HCT116 (cell line): ENCODE measurements at regions not wholly inside any gene's neighbourhood (a gene's known extent, or its start where the extent isn't known, plus 50 kb on each side); places are given as distances from the start of the nearest gene placed in this dataset.

Source experiments
- ATAC-seq: fragments of 200-7000 bp; cut with Tn5 transposase; 2 replicates; pipeline ENCODE4 v1.9.1; 2020; ENCODE audit warnings: mild to moderate bottlenecking, moderate library complexity
- BruUV-seq: library from RNA; stranded (reverse); fragments of 400-500 nt; replicated peaks from 2 replicates; lab custom pipeline; 2021; lab: Mats Ljungman, UMichigan
- CTCF ChIA-PET: fragments of 300-600 bp; sonication (Branson Sonifier 250); formaldehyde crosslinking; loops from one replicate; lab custom pipeline; 2021; ENCODE audit warnings: antibody characterized with exemption; lab: Charles Lee
- POLR2A ChIA-PET: fragments of 300-600, 350-600 bp; sonication (Branson Sonifier 250); formaldehyde crosslinking; loops from one replicate; lab custom pipeline; 2021; ENCODE audit warnings: antibody characterized with exemption; lab: Charles Lee
- RAD21 ChIA-PET, 2 experiments: fragments of 300-600 bp; sonication (Branson Sonifier 250); formaldehyde crosslinking; loops; one replicate each; lab custom pipeline; 2023; ENCODE audit warnings: low total read pairs in 2 of 2; ENCODE audit not compliant: uncharacterized antibody in 2 of 2, unreplicated experiment in 2 of 2, low non-redundant PET in 1 of 2; lab: Charles Lee
- DNase-seq: peaks from one replicate; pipeline ENCODE4 v3.0.0-alpha.2; 2010; ENCODE audit warnings: low read depth, low spot score
- H2AFZ ChIP-seq: fragments of 200-600 bp; shearing (Covaris generic), sonication (generic); 2 replicates; pipeline ENCODE4 v1.6.1; 2017; ENCODE audit warnings: low read depth, mixed run types, mixed read lengths, antibody characterized with exemption, low read length; ENCODE audit not compliant: poor library complexity, severe bottlenecking
- H3K27ac ChIP-seq: 2 replicates; pipeline ENCODE4 v1.5.1; 2012; ENCODE audit warnings: low read depth, low read length
- H3K27me3 ChIP-seq: fragments of 200-600 bp; sonication (generic); 2 replicates; pipeline ENCODE4 v1.6.1; 2016; ENCODE audit warnings: mixed run types, low read length, mixed read lengths; ENCODE audit not compliant: insufficient read depth
- H3K36me3 ChIP-seq, 2 experiments: fragments of 200-500 bp in 1 of 2; fragments of 200-600 bp in 1 of 2; sonication (Bioruptor generic) in 1 of 2; sonication (generic) in 1 of 2; 2 replicates each; pipeline versions ENCODE4 v1.5.1 to v1.6.1; 2014 to 2016; ENCODE audit warnings: low read length in 2 of 2, inconsistent platforms in 1 of 2, mixed read lengths in 1 of 2, mixed run types in 1 of 2; ENCODE audit not compliant: insufficient read depth in 2 of 2, control insufficient read depth in 1 of 2
- H3K4me1 ChIP-seq, 2 experiments: fragments of 200-600 bp in 1 of 2; sonication (generic) in 1 of 2; 2 replicates each; pipeline versions ENCODE4 v1.5.1 to v1.6.1; 2012 to 2017; ENCODE audit warnings: low read length in 2 of 2, inconsistent platforms in 1 of 2, mild to moderate bottlenecking in 1 of 2, mixed read lengths in 1 of 2, mixed run types in 1 of 2, moderate library complexity in 1 of 2; ENCODE audit not compliant: insufficient read depth in 2 of 2, control insufficient read depth in 1 of 2
- H3K4me2 ChIP-seq: fragments of 200-600 bp; sonication (generic); 2 replicates; pipeline ENCODE4 v1.6.1; 2017; ENCODE audit warnings: mixed run types, low read length, mixed read lengths
- H3K4me3 ChIP-seq, 2 experiments: fragments of 200-600 bp in 1 of 2; sonication (generic) in 1 of 2; replicated peaks in 1 of 2; 2 replicates each; pipeline ENCODE4 v1.5.1; 2011 to 2016; ENCODE audit warnings: low read length in 2 of 2, control low read depth in 1 of 2, low read depth in 1 of 2, mild to moderate bottlenecking in 1 of 2, mixed read lengths in 1 of 2, mixed run types in 1 of 2
- H3K79me2 ChIP-seq: fragments of 200-600 bp; sonication (generic); 2 replicates; pipeline ENCODE4 v1.6.1; 2017; ENCODE audit warnings: mild to moderate bottlenecking, mixed run types, low read length, moderate library complexity, mixed read lengths; ENCODE audit not compliant: insufficient read depth
- H3K9ac ChIP-seq: fragments of 200-600 bp; sonication (generic); 2 replicates; pipeline ENCODE4 v1.6.1; 2016; ENCODE audit warnings: low read length, mixed read lengths
- H3K9me2 ChIP-seq: fragments of 200-600 bp; sonication (generic), shearing (Covaris generic); 2 replicates; pipeline ENCODE4 v1.6.1; 2017; ENCODE audit warnings: mixed run types, mild to moderate bottlenecking, moderate library complexity; ENCODE audit not compliant: insufficient read depth
- H3K9me3 ChIP-seq, 2 experiments: fragments of 200-500 bp in 1 of 2; fragments of 200-600 bp in 1 of 2; sonication (Bioruptor generic) in 1 of 2; sonication (generic) in 1 of 2; 2 replicates each; pipeline ENCODE4 v1.6.1; 2014 to 2017; ENCODE audit warnings: low read length in 2 of 2, mixed read lengths in 2 of 2, inconsistent platforms in 1 of 2, low read depth in 1 of 2, mild to moderate bottlenecking in 1 of 2, mixed run types in 1 of 2, moderate library complexity in 1 of 2; ENCODE audit not compliant: control insufficient read depth in 1 of 2, insufficient read depth in 1 of 2
- H4K20me1 ChIP-seq: fragments of 200-600 bp; sonication (generic), shearing (Covaris generic); 2 replicates; pipeline ENCODE4 v1.6.1; 2017; ENCODE audit warnings: mixed run types, mild to moderate bottlenecking, moderate library complexity; ENCODE audit not compliant: insufficient read depth
- ATF3 ChIP-seq: IDR thresholded peaks from 2 replicates; pipeline ENCODE4 v1.6.1; 2012
- CBX3 ChIP-seq: IDR thresholded peaks from 2 replicates; pipeline ENCODE4 v1.6.1; 2012; ENCODE audit warnings: low read depth
- CTCF ChIP-seq, 3 experiments: fragments of 200-600 bp in 1 of 3; sonication (generic) in 1 of 3; IDR thresholded peaks in 2 of 3; conservative IDR thresholded peaks in 1 of 3; 2 replicates each; pipeline ENCODE4 v1.5.1; 2012 to 2017; ENCODE audit warnings: low read depth in 2 of 3, low read length in 2 of 3, antibody characterized with exemption in 1 of 3, borderline replicate concordance in 1 of 3, control low read depth in 1 of 3, mild to moderate bottlenecking in 1 of 3, mixed read lengths in 1 of 3, mixed run types in 1 of 3, moderate library complexity in 1 of 3; ENCODE audit not compliant: insufficient read depth in 1 of 3
- EGR1 ChIP-seq: IDR thresholded peaks from 2 replicates; pipeline ENCODE4 v1.6.1; 2012; ENCODE audit warnings: low read depth
- ELF1 ChIP-seq: IDR thresholded peaks from 2 replicates; pipeline ENCODE4 v1.6.1; 2012; ENCODE audit warnings: low read depth, borderline replicate concordance
- EZH2 ChIP-seq: fragments of 200-600 bp; sonication (generic); IDR thresholded peaks from 2 replicates; pipeline ENCODE4 v1.6.1; 2017; ENCODE audit warnings: antibody characterized with exemption, mixed run types
- EZH2phosphoT487 ChIP-seq: fragments of 200-600 bp; IDR thresholded peaks from 2 replicates; pipeline ENCODE4 v1.6.1; 2018; ENCODE audit warnings: antibody characterized with exemption, borderline replicate concordance
- FOSL1 ChIP-seq: IDR thresholded peaks from 2 replicates; pipeline ENCODE4 v1.6.1; 2012; ENCODE audit warnings: low read depth
- JUND ChIP-seq: IDR thresholded peaks from 2 replicates; pipeline ENCODE4 v1.6.1; 2012
- POLR2AphosphoS5 ChIP-seq: IDR thresholded peaks from 2 replicates; pipeline ENCODE4 v1.6.1; 2011; ENCODE audit warnings: mild to moderate bottlenecking, low read depth, low read length, moderate library complexity
- RAD21 ChIP-seq: IDR thresholded peaks from 2 replicates; pipeline ENCODE4 v1.6.1; 2012; ENCODE audit warnings: low read depth, mild to moderate bottlenecking
- SP1 ChIP-seq: IDR thresholded peaks from 2 replicates; pipeline ENCODE4 v1.6.1; 2012; ENCODE audit warnings: low read depth
- YY1 ChIP-seq: IDR thresholded peaks from 2 replicates; pipeline ENCODE4 v1.6.1; 2011; ENCODE audit warnings: low read length, low read depth, moderate library complexity, mild to moderate bottlenecking; ENCODE audit not compliant: insufficient replicate concordance; ENCODE audit errors: extremely low read depth
- ZBTB33 ChIP-seq: IDR thresholded peaks from 2 replicates; pipeline ENCODE4 v1.6.1; 2011; ENCODE audit warnings: mild to moderate bottlenecking, low read length, moderate library complexity; ENCODE audit not compliant: insufficient replicate concordance; ENCODE audit errors: extremely low read depth
- ZFX ChIP-seq: fragments of 450-650 bp; IDR thresholded peaks from 2 replicates; pipeline ENCODE4 v1.6.1; 2017
- ZNF274 ChIP-seq: fragments of 200-500 bp; sonication (Bioruptor generic); IDR thresholded peaks from 2 replicates; pipeline ENCODE4 v1.6.1; 2014; ENCODE audit warnings: mild to moderate bottlenecking, low read depth, low read length, inconsistent platforms
- intact Hi-C: fragments of 100-400 bp; cut with micrococcal nuclease; formaldehyde crosslinking; loops from 2 replicates; pipeline ENCODE4 v1.10.0; 2022
- TF ChIP-seq, protein P1 (sequence below): IDR thresholded peaks from 2 replicates; pipeline ENCODE4 v1.6.1; 2012; ENCODE audit warnings: low read depth

DNA sequence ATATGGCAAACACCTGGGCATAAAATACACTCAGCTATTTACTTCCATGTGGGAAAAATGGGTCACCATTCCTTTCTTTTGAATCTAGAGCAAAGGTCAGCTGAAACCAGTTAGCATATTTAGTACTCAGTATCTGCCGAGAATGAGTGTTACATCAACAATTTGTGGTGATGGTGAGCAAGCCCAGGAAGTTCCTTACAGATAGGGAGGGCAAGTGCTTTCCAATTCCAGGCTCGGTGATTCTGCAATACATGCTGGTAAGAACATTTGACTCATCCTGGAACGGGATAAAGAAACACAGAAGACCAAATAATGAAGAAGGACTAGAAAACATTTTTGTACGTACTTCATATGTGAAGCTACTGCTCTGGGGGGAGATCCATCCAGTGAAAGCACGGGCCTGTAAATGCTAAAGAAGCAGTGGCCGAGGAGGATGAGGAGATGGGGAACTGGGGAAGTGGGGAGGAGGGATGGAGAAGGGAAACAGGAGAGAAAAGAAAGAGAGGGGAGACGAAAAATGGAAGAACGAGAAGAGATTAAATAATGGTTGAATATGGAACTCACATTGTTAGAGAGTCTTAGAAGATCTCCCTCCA, 251.9 kb downstream of the TTC32 start (continued):
- TF ChIP-seq RAD21, result no peak
- no peak for TF ChIP-seq JUND

GRCh38 chr2:19649142-19649541, 252.6 kb downstream of the TTC32 start:
- H4K20me1 ChIP-seq, result no peaks in the 10 kb centered on the region
- no TSS peak for BruUV-seq
- H3K79me2 ChIP-seq, result no peaks in the 10 kb centered on the region
- intact Hi-C loops, result no loop called here
- H3K4me3 ChIP-seq, result no peak overlapping the region
- RAD21 ChIA-PET, result no interaction called here
- no peak overlapping the region for H3K4me2 ChIP-seq
- no peaks in the 10 kb centered on the region for H3K4me1 ChIP-seq
- no peaks in the 10 kb centered on the region for H3K36me3 ChIP-seq
- H3K9me2 ChIP-seq, result no peaks in the 10 kb centered on the region
- TF ChIP-seq POLR2AphosphoS5 (no peak), ATF3 (no peak), EGR1 (no peak), EZH2phosphoT487 (no peak), ZNF274 (no peak), CBX3 (no peak), EZH2 (no peak), SP1 (no peak), FOSL1 (no peak), ELF1 (no peak), JUND (no peak), YY1 (no peak), ZBTB33 (no peak), CTCF (IDR thresholded peaks at IDR 0.05 in 2 of 3, conservative IDR thresholded peaks at IDR 0.05 in 1 of 3; ENCODE audit: borderline replicate concordance in 1 of 3, insufficient read depth in 1 of 3, low read depth in 2 of 3, low read length in 2 of 3) (no peak), ZFX (no peak)
- TF ChIP-seq, protein P1, sequence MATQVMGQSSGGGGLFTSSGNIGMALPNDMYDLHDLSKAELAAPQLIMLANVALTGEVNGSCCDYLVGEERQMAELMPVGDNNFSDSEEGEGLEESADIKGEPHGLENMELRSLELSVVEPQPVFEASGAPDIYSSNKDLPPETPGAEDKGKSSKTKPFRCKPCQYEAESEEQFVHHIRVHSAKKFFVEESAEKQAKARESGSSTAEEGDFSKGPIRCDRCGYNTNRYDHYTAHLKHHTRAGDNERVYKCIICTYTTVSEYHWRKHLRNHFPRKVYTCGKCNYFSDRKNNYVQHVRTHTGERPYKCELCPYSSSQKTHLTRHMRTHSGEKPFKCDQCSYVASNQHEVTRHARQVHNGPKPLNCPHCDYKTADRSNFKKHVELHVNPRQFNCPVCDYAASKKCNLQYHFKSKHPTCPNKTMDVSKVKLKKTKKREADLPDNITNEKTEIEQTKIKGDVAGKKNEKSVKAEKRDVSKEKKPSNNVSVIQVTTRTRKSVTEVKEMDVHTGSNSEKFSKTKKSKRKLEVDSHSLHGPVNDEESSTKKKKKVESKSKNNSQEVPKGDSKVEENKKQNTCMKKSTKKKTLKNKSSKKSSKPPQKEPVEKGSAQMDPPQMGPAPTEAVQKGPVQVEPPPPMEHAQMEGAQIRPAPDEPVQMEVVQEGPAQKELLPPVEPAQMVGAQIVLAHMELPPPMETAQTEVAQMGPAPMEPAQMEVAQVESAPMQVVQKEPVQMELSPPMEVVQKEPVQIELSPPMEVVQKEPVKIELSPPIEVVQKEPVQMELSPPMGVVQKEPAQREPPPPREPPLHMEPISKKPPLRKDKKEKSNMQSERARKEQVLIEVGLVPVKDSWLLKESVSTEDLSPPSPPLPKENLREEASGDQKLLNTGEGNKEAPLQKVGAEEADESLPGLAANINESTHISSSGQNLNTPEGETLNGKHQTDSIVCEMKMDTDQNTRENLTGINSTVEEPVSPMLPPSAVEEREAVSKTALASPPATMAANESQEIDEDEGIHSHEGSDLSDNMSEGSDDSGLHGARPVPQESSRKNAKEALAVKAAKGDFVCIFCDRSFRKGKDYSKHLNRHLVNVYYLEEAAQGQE, result no peak
- TF ChIP-seq, all 23 proteins: peak for 0
- ATAC-seq (no peak), DNase-seq (no peak)
- Histone ChIP-seq H2AFZ (no peak overlapping the region), H3K27me3 (no peaks in the 10 kb centered on the region), H3K27ac (no peak overlapping the region), H3K9me3 (no peaks in the 10 kb centered on the region), H3K9ac (no peak overlapping the region)
- CTCF ChIA-PET, result no interaction called here
- POLR2A ChIA-PET, result no interaction called here
